ENCODE measurements at regions not wholly inside any gene's neighbourhood (a gene's known extent, or its start where the extent isn't known, plus 50 kb on each side); places are given as distances from the start of the nearest gene placed in this dataset.

DNA sequence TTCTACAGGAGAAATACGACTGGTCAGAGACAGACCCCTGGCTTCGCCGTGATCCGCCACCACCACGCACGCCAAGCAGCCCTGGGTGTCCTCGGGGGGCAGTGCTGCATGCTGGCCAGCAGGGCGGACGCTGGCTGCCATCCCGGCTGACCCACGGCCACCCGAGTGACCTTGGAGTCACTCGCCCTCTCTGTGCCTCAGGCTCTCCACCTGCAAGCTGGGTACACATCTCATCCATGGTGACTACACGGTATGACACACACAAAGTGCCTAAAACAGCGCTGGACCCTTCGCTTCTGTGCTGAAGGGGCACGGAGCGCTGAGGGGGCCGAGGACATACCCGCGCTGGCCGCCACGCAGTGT is 62.0 kb upstream of the RNF32 start:
- TF ChIP-seq, protein P1, sequence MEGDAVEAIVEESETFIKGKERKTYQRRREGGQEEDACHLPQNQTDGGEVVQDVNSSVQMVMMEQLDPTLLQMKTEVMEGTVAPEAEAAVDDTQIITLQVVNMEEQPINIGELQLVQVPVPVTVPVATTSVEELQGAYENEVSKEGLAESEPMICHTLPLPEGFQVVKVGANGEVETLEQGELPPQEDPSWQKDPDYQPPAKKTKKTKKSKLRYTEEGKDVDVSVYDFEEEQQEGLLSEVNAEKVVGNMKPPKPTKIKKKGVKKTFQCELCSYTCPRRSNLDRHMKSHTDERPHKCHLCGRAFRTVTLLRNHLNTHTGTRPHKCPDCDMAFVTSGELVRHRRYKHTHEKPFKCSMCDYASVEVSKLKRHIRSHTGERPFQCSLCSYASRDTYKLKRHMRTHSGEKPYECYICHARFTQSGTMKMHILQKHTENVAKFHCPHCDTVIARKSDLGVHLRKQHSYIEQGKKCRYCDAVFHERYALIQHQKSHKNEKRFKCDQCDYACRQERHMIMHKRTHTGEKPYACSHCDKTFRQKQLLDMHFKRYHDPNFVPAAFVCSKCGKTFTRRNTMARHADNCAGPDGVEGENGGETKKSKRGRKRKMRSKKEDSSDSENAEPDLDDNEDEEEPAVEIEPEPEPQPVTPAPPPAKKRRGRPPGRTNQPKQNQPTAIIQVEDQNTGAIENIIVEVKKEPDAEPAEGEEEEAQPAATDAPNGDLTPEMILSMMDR (IDR thresholded peaks at IDR 0.05), result no peak
- no peak for TF ChIP-seq POLR2AphosphoS5 (IDR thresholded peaks at IDR 0.05; ENCODE audit: low read depth, low read length)

Data from Panc1 (cell line).